OCI-LY3 (cell line): ENCODE measurements at regions not wholly inside any gene's neighbourhood (a gene's known extent, or its start where the extent isn't known, plus 50 kb on each side); places are given as distances from the start of the nearest gene placed in this dataset.

ENCODE experiments used
- H2AFZ ChIP-seq: fragments of 200-600, 300-600 bp; shearing (Covaris generic); 2 replicates; pipeline ENCODE4 v1.6.0; 2014; ENCODE audit warnings: antibody characterized with exemption, low read depth, low read length
- H3K27ac ChIP-seq: fragments of 200-600, 300-600 bp; sonication (generic); 2 replicates; pipeline ENCODE4 v1.5.1; 2014; ENCODE audit warnings: mild to moderate bottlenecking, low read length, moderate library complexity, mixed read lengths
- H3K27me3 ChIP-seq: fragments of 200-600, 300-600 bp; sonication (generic); 2 replicates; pipeline ENCODE4 v1.6.1; 2014; ENCODE audit warnings: low read depth, low read length, mixed read lengths
- H3K36me3 ChIP-seq: fragments of 200-600, 300-600 bp; sonication (generic); replicated peaks from 2 replicates; pipeline ENCODE3; 2014; ENCODE audit warnings: low read depth, low read length, mixed read lengths
- H3K4me1 ChIP-seq: fragments of 300-600, 200-600 bp; sonication (generic); 2 replicates; pipeline ENCODE4 v1.6.1; 2014; ENCODE audit warnings: low read length, mixed read lengths
- H3K4me2 ChIP-seq: fragments of 200-600, 300-600 bp; sonication (generic); 2 replicates; pipeline ENCODE4 v1.6.1; 2014; ENCODE audit warnings: low read length, mixed read lengths
- H3K4me3 ChIP-seq: fragments of 300-600, 200-600 bp; sonication (generic); 2 replicates; pipeline ENCODE4 v1.5.1; 2014; ENCODE audit warnings: antibody characterized with exemption, mild to moderate bottlenecking, low read length, moderate library complexity
- H3K79me2 ChIP-seq: fragments of 300-600, 200-600 bp; shearing (Covaris generic); 2 replicates; pipeline ENCODE4 v1.6.1; 2014; ENCODE audit warnings: mild to moderate bottlenecking, low read length, mixed read lengths
- H3K9ac ChIP-seq: fragments of 300-600, 200-600 bp; shearing (Covaris generic); 2 replicates; pipeline ENCODE4 v1.6.0; 2014; ENCODE audit warnings: mild to moderate bottlenecking, low read length, moderate library complexity
- H3K9me3 ChIP-seq: fragments of 200-600, 300-600 bp; shearing (Covaris generic); 2 replicates; pipeline ENCODE4 v1.6.1; 2014; ENCODE audit warnings: low read length, mixed read lengths; ENCODE audit not compliant: insufficient read depth
- H4K20me1 ChIP-seq: fragments of 200-600, 300-600 bp; sonication (generic); 2 replicates; pipeline ENCODE4 v1.6.1; 2016; ENCODE audit warnings: low read length, mixed read lengths; ENCODE audit not compliant: insufficient read depth
- EZH2phosphoT487 ChIP-seq: fragments of 200-600 bp; shearing (Covaris generic); IDR thresholded peaks from 2 replicates; pipeline ENCODE4 v1.6.1; 2018; ENCODE audit warnings: antibody characterized with exemption, mixed run types, low read depth
- TF ChIP-seq, protein P1 (sequence below): fragments of 200-600, 300-600 bp; sonication (generic); IDR thresholded peaks from 2 replicates; pipeline ENCODE4 v1.5.1; 2014; ENCODE audit warnings: antibody characterized with exemption, low read length, low read depth

DNA sequence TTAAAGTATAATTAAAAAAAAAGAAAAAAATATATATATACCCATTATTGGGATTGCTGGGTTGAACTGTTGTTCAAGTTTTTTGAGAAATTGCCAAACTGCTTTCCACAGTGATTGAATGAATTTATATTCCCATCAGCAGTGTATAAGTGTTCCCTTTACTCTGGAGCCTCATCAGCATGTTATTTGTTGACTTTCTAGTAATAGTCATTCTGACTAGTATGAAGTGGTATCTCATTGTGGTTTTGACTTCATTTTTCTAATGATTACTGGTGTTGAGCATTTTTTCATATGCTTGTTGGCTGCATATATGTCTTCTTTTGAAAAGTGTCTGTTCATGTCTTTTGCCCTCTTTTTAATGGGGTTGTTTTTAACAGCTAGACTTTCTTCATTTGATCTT is 1260.8 kb upstream of the GJE1 start:
- no peak overlapping the region for H3K9ac ChIP-seq
- no peak overlapping the region for H3K4me2 ChIP-seq
- H3K27ac ChIP-seq = no peak overlapping the region
- no peaks in the 10 kb centered on the region for H3K9me3 ChIP-seq
- no peaks in the 10 kb centered on the region for H3K27me3 ChIP-seq
- H3K4me1 ChIP-seq = no peaks in the 10 kb centered on the region
- no peak overlapping the region for H2AFZ ChIP-seq
- no peaks in the 10 kb centered on the region for H3K79me2 ChIP-seq
- H3K36me3 ChIP-seq = no peaks in the 10 kb centered on the region
- H3K4me3 ChIP-seq = no peak overlapping the region
- TF ChIP-seq EZH2phosphoT487 = no peak
- TF ChIP-seq, protein P1, sequence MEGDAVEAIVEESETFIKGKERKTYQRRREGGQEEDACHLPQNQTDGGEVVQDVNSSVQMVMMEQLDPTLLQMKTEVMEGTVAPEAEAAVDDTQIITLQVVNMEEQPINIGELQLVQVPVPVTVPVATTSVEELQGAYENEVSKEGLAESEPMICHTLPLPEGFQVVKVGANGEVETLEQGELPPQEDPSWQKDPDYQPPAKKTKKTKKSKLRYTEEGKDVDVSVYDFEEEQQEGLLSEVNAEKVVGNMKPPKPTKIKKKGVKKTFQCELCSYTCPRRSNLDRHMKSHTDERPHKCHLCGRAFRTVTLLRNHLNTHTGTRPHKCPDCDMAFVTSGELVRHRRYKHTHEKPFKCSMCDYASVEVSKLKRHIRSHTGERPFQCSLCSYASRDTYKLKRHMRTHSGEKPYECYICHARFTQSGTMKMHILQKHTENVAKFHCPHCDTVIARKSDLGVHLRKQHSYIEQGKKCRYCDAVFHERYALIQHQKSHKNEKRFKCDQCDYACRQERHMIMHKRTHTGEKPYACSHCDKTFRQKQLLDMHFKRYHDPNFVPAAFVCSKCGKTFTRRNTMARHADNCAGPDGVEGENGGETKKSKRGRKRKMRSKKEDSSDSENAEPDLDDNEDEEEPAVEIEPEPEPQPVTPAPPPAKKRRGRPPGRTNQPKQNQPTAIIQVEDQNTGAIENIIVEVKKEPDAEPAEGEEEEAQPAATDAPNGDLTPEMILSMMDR = no peak
- no peaks in the 10 kb centered on the region for H4K20me1 ChIP-seq

DNA sequence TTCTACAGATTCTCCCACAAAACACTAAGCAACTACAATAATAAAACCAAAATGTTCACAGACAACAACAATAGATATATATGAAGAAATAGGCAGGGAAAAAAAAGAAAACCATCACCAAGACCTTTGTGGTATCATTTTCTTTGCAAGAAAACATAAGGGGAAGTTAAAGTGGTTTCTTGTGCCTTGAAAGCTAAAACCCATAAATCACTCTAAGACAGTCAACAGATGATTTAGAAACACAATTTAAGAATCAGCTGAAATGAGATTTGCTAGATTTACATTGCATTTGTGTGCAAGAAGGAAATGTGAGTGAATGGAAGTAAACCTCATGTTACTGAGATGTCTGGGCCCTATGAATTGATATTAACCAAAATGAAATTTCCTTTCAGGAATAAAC is 1265.4 kb upstream of the GJE1 start:
- Histone ChIP-seq H3K4me3 (no peak overlapping the region), H3K9me3 (no peaks in the 10 kb centered on the region)

GRCh38 chr6:140858381-140858971 is 1274.2 kb upstream of the GJE1 start:
- H3K4me3 ChIP-seq = no peak overlapping the region
- no peaks in the 10 kb centered on the region for H3K9me3 ChIP-seq
- TF ChIP-seq, protein P1 = no peak
- no peak for TF ChIP-seq EZH2phosphoT487
- H3K4me2 ChIP-seq = no peak overlapping the region
- no peak overlapping the region for H3K27ac ChIP-seq
- no peaks in the 10 kb centered on the region for H4K20me1 ChIP-seq
- H3K79me2 ChIP-seq = no peaks in the 10 kb centered on the region
- H3K27me3 ChIP-seq = no peaks in the 10 kb centered on the region
- H2AFZ ChIP-seq = no peak overlapping the region
- no peak overlapping the region for H3K9ac ChIP-seq
- H3K4me1 ChIP-seq = no peaks in the 10 kb centered on the region
- H3K36me3 ChIP-seq = no peaks in the 10 kb centered on the region

More for the DNA sequence above, 1265.4 kb upstream of the GJE1 start:
- H3K36me3 ChIP-seq = no peaks in the 10 kb centered on the region
- H3K9ac ChIP-seq = no peak overlapping the region
- no peak overlapping the region for H3K4me2 ChIP-seq
- H2AFZ ChIP-seq = no peak overlapping the region
- no peak overlapping the region for H3K27ac ChIP-seq
- TF ChIP-seq, protein P1 = no peak
- TF ChIP-seq EZH2phosphoT487 = no peak
- H3K27me3 ChIP-seq = no peaks in the 10 kb centered on the region
- no peaks in the 10 kb centered on the region for H4K20me1 ChIP-seq
- H3K79me2 ChIP-seq = no peaks in the 10 kb centered on the region
- H3K4me1 ChIP-seq = no peaks in the 10 kb centered on the region

DNA sequence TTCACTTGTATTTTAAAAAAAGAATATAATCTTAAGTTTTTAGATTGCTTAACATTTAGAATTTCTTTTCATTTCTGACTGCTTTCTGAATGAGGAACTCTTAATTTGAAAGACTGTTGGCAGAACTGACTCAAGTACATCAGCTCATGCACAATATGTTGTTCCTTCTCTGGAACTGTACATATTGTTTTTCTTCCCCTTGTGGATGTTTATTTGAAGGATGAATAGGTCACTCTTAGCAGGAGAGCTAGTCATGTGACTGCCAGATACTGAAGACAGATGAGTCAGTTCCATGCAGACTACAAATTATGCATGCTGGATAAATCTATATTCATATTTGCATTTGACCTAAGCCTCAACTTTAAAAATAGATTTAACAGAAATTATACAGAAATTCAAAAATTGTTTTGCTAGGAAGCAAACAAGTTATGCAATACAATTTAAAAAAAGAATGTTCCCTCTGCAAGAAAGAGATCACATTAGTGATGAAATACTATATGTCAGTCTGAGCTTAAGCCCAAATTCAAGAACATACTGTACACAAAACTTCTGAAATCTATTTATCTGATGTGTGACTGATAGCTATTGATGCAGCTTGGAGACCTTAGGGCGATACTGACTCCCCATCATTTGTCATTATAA is 1274.9 kb upstream of the GJE1 start:
- Histone ChIP-seq H3K36me3 (no peaks in the 10 kb centered on the region), H3K9ac (no peak overlapping the region), H4K20me1 (no peaks in the 10 kb centered on the region), H3K4me1 (no peaks in the 10 kb centered on the region), H3K9me3 (no peaks in the 10 kb centered on the region), H3K4me2 (no peak overlapping the region), H2AFZ (no peak overlapping the region), H3K27ac (no peak overlapping the region), H3K27me3 (no peaks in the 10 kb centered on the region), H3K4me3 (no peak overlapping the region), H3K79me2 (no peaks in the 10 kb centered on the region)
- TF ChIP-seq, protein P1 = no peak
- no peak for TF ChIP-seq EZH2phosphoT487
